K562 (cell line): ENCODE measurements at regions not wholly inside any gene's neighbourhood (a gene's known extent, or its start where the extent isn't known, plus 50 kb on each side); places are given as distances from the start of the nearest gene placed in this dataset.

Experiments used
- BCOR ChIP-seq: fragments of 450-650 bp; IDR thresholded peaks from 2 replicates; pipeline ENCODE4 v1.6.1; 2016
- CBX1 ChIP-seq: sonication (generic); IDR thresholded peaks from 2 replicates; pipeline ENCODE4 v1.6.1; 2016; ENCODE audit warnings: antibody characterized with exemption, low read depth, mild to moderate bottlenecking
- ESRRB ChIP-seq: fragments of 250-450 bp; sonication (Bioruptor Pico); IDR thresholded peaks from 2 replicates; pipeline ENCODE4 v1.5.0; 2020; ENCODE audit warnings: mild to moderate bottlenecking, moderate library complexity, borderline replicate concordance
- HDAC6 ChIP-seq: IDR thresholded peaks from 2 replicates; pipeline ENCODE4 v1.6.1; 2012; ENCODE audit warnings: low read depth, mild to moderate bottlenecking, control low read depth, inconsistent platforms, low read length, moderate library complexity
- POLR2A ChIP-seq: fragments of 450-650 bp; conservative IDR thresholded peaks from 2 replicates; pipeline ENCODE4 v1.6.1; 2016
- PTBP1 ChIP-seq: fragments of 200-400 bp; formaldehyde crosslinking; IDR thresholded peaks from 2 replicates; pipeline ENCODE4 v1.6.1; 2017; ENCODE audit warnings: low read depth, low read length
- ZNF696 ChIP-seq: fragments of 250-450 bp; sonication (Bioruptor Pico); conservative IDR thresholded peaks from 2 replicates; pipeline ENCODE4 v1.4.0; 2020; ENCODE audit warnings: mild to moderate bottlenecking, moderate library complexity
- TF ChIP-seq, protein P1 (sequence below), 3 experiments: IDR thresholded peaks in 2 of 3; conservative IDR thresholded peaks in 1 of 3; 2 replicates each; pipeline ENCODE4 v1.5.1; 2011 to 2012; ENCODE audit warnings: low read length in 3 of 3, mild to moderate bottlenecking in 3 of 3, control low read depth in 2 of 3, improper control_type of control experiment in 1 of 3, inconsistent platforms in 1 of 3, low read depth in 1 of 3, mixed read lengths in 1 of 3, moderate library complexity in 1 of 3; ENCODE audit not compliant: insufficient read depth in 2 of 3
- TF ChIP-seq, protein P2 (sequence below): sonication (generic); formaldehyde crosslinking; IDR thresholded peaks from 2 replicates; pipeline ENCODE4 v1.8.0; 2022; ENCODE audit warnings: mild to moderate bottlenecking, missing genetic modification reagents
- TF ChIP-seq, protein P3 (sequence below): fragments of 250-450 bp; sonication (Bioruptor Pico); IDR thresholded peaks from 2 replicates; pipeline ENCODE4 v1.8.0; 2022; ENCODE audit warnings: inconsistent platforms, mild to moderate bottlenecking, moderate library complexity, borderline replicate concordance

DNA sequence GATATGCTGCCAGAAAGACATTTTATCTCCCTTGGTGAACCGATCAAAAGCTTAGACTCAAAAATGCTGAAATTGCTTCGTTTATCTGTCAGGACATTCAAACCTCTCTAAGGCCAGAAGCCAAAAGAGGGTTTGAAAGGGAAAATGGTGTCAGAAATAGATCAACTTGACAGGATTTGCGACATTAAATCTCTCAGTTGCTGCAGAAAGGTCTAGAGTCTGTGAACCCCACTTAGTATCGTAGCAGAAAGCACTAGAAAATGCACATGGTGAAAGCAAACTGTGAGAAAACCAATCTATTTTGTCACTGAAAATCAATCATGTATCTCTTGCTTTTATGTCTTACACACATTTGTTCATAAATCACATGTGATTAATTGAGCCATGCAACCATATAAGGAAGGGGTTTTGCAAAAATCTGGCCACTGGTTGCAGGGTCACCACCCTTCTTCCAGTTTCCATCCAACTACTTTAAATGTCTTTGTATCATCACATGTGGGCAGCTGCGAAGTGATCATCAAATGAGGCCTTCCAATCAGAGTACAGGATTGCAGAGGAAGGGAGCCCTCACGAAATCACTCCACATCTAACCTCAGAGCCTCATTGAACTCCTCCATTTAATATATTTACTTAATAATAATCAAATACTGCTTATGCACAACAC is 347.2 kb upstream of the ANXA10 start:
- TF ChIP-seq, protein P1, sequence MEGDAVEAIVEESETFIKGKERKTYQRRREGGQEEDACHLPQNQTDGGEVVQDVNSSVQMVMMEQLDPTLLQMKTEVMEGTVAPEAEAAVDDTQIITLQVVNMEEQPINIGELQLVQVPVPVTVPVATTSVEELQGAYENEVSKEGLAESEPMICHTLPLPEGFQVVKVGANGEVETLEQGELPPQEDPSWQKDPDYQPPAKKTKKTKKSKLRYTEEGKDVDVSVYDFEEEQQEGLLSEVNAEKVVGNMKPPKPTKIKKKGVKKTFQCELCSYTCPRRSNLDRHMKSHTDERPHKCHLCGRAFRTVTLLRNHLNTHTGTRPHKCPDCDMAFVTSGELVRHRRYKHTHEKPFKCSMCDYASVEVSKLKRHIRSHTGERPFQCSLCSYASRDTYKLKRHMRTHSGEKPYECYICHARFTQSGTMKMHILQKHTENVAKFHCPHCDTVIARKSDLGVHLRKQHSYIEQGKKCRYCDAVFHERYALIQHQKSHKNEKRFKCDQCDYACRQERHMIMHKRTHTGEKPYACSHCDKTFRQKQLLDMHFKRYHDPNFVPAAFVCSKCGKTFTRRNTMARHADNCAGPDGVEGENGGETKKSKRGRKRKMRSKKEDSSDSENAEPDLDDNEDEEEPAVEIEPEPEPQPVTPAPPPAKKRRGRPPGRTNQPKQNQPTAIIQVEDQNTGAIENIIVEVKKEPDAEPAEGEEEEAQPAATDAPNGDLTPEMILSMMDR (IDR thresholded peaks at IDR 0.05 in 2 of 3, conservative IDR thresholded peaks at IDR 0.05 in 1 of 3; ENCODE audit: insufficient read depth in 2 of 3, low read depth in 1 of 3, low read length in 3 of 3) = no peak
- TF ChIP-seq HDAC6 = no peak
- TF ChIP-seq CBX1 = no peak
- TF ChIP-seq ESRRB (CRISPR knock-in tag) = no peak
- TF ChIP-seq, protein P2, sequence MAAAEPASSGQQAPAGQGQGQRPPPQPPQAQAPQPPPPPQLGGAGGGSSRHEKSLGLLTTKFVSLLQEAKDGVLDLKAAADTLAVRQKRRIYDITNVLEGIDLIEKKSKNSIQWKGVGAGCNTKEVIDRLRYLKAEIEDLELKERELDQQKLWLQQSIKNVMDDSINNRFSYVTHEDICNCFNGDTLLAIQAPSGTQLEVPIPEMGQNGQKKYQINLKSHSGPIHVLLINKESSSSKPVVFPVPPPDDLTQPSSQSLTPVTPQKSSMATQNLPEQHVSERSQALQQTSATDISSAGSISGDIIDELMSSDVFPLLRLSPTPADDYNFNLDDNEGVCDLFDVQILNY (CRISPR knock-in tag) = no peak
- TF ChIP-seq, protein P3, sequence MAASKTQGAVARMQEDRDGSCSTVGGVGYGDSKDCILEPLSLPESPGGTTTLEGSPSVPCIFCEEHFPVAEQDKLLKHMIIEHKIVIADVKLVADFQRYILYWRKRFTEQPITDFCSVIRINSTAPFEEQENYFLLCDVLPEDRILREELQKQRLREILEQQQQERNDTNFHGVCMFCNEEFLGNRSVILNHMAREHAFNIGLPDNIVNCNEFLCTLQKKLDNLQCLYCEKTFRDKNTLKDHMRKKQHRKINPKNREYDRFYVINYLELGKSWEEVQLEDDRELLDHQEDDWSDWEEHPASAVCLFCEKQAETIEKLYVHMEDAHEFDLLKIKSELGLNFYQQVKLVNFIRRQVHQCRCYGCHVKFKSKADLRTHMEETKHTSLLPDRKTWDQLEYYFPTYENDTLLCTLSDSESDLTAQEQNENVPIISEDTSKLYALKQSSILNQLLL (CRISPR knock-in tag) = no peak
- TF ChIP-seq BCOR = no peak
- no peak for TF ChIP-seq PTBP1
- TF ChIP-seq POLR2A = no peak
- no peak for TF ChIP-seq ZNF696
